HepG2 (cell line): ENCODE measurements at regions not wholly inside any gene's neighbourhood (a gene's known extent, or its start where the extent isn't known, plus 50 kb on each side); places are given as distances from the start of the nearest gene placed in this dataset.

Source experiments
- AFF4 ChIP-seq: sonication (generic); formaldehyde crosslinking; IDR thresholded peaks from 2 replicates; pipeline ENCODE4 v1.4.0; 2020; ENCODE audit warnings: missing genetic modification reagents
- ASH2L ChIP-seq: fragments of 300-600, 200-600 bp; sonication (generic); IDR thresholded peaks from 2 replicates; pipeline ENCODE4 v1.7.0; 2017; ENCODE audit warnings: low read depth, mild to moderate bottlenecking, moderate library complexity, mixed read lengths, low read length; ENCODE audit not compliant: insufficient read length
- DPF2 ChIP-seq: sonication (generic); formaldehyde crosslinking; IDR thresholded peaks from 2 replicates; pipeline ENCODE4 v1.4.0; 2020; ENCODE audit warnings: mild to moderate bottlenecking, low read depth, missing genetic modification reagents, borderline replicate concordance
- HNF1B ChIP-seq: sonication (generic); formaldehyde crosslinking; IDR thresholded peaks from 2 replicates; pipeline ENCODE4 v1.5.1; 2020; ENCODE audit warnings: mild to moderate bottlenecking, moderate library complexity, missing genetic modification reagents
- KDM5A ChIP-seq: fragments of 200-600 bp; sonication (generic); IDR thresholded peaks from 2 replicates; pipeline ENCODE4 v1.7.0; 2018; ENCODE audit warnings: antibody characterized with exemption, mild to moderate bottlenecking, low read length, borderline replicate concordance
- LBX2 ChIP-seq: sonication (generic); formaldehyde crosslinking; IDR thresholded peaks from 2 replicates; pipeline ENCODE4 v1.5.0; 2020; ENCODE audit warnings: missing genetic modification reagents, mild to moderate bottlenecking, borderline replicate concordance
- NFKB2 ChIP-seq: sonication (generic); formaldehyde crosslinking; IDR thresholded peaks from 2 replicates; pipeline ENCODE4 v1.4.0; 2020; ENCODE audit warnings: missing genetic modification reagents, borderline replicate concordance
- NR2F2 ChIP-seq: IDR thresholded peaks from 2 replicates; pipeline ENCODE4 v1.6.1; 2012; ENCODE audit warnings: low read depth, inconsistent platforms, borderline replicate concordance
- PCBP1 ChIP-seq: fragments of 200-400 bp; formaldehyde crosslinking; IDR thresholded peaks from 2 replicates; pipeline ENCODE4 v1.6.1; 2017; ENCODE audit warnings: mild to moderate bottlenecking, low read depth, low read length, borderline replicate concordance
- SNAI1 ChIP-seq: sonication (generic); formaldehyde crosslinking; IDR thresholded peaks from 2 replicates; pipeline ENCODE4 v1.5.0; 2020; ENCODE audit warnings: mild to moderate bottlenecking, missing genetic modification reagents, borderline replicate concordance
- TCF7L2 ChIP-seq: IDR thresholded peaks from 2 replicates; pipeline ENCODE4 v1.6.1; 2011; ENCODE audit warnings: mild to moderate bottlenecking, low read depth, low read length, moderate library complexity
- TRAFD1 ChIP-seq: sonication (generic); formaldehyde crosslinking; IDR thresholded peaks from 2 replicates; pipeline ENCODE4 v1.5.1; 2020; ENCODE audit warnings: missing genetic modification reagents, mild to moderate bottlenecking, borderline replicate concordance
- ZC3H13 ChIP-seq: sonication (generic); formaldehyde crosslinking; IDR thresholded peaks from 2 replicates; pipeline ENCODE4 v1.8.1; 2023; ENCODE audit warnings: mild to moderate bottlenecking, missing genetic modification reagents, moderate library complexity
- ZC3H4 ChIP-seq: sonication (generic); formaldehyde crosslinking; IDR thresholded peaks from 2 replicates; pipeline ENCODE4 v1.4.0; 2020; ENCODE audit warnings: missing genetic modification reagents, borderline replicate concordance
- ZNF101 ChIP-seq: sonication (generic); formaldehyde crosslinking; IDR thresholded peaks from 2 replicates; pipeline ENCODE4 v1.4.0; 2020; ENCODE audit warnings: mild to moderate bottlenecking, low read depth, missing genetic modification reagents, borderline replicate concordance
- ZNF234 ChIP-seq: sonication (generic); formaldehyde crosslinking; conservative IDR thresholded peaks from 2 replicates; pipeline ENCODE4 v1.5.1; 2020; ENCODE audit warnings: mild to moderate bottlenecking, missing genetic modification reagents
- ZNF598 ChIP-seq: sonication (generic); formaldehyde crosslinking; IDR thresholded peaks from 2 replicates; pipeline ENCODE4 v1.5.1; 2020; ENCODE audit warnings: mild to moderate bottlenecking, missing genetic modification reagents, borderline replicate concordance
- ZNF672 ChIP-seq: sonication (generic); formaldehyde crosslinking; IDR thresholded peaks from 2 replicates; pipeline ENCODE4 v1.8.1; 2022; ENCODE audit warnings: missing genetic modification reagents
- ZNF800 ChIP-seq: sonication (generic); formaldehyde crosslinking; IDR thresholded peaks from 2 replicates; pipeline ENCODE4 v1.4.0; 2020; ENCODE audit warnings: missing genetic modification reagents
- ZSCAN12 ChIP-seq: sonication (generic); formaldehyde crosslinking; IDR thresholded peaks from 2 replicates; pipeline ENCODE4 v1.9.0; 2021; ENCODE audit warnings: mild to moderate bottlenecking, missing genetic modification reagents

GRCh38 chr2:45256867-45257641 is 247.8 kb upstream of the SIX2 start (continued):
- no peak for TF ChIP-seq KDM5A
- TF ChIP-seq AFF4 (CRISPR knock-in tag) = no peak
- TF ChIP-seq ZC3H4 (CRISPR knock-in tag) = no peak
- TF ChIP-seq ZNF101 (CRISPR knock-in tag) = no peak
- no peak for TF ChIP-seq NR2F2
- TF ChIP-seq PCBP1 = no peak
- no peak for TF ChIP-seq ZNF800 (CRISPR knock-in tag)
- TF ChIP-seq ZSCAN12 (CRISPR knock-in tag) = no peak
- no peak for TF ChIP-seq ZNF672 (CRISPR knock-in tag)
- TF ChIP-seq ASH2L = no peak
- TF ChIP-seq ZNF598 = no peak
- no peak for TF ChIP-seq ZNF234 (CRISPR knock-in tag)
- TF ChIP-seq SNAI1 (CRISPR knock-in tag) = no peak
- no peak for TF ChIP-seq TCF7L2
- no peak for TF ChIP-seq NFKB2
- TF ChIP-seq HNF1B (CRISPR knock-in tag) = no peak
- TF ChIP-seq ZC3H13 (CRISPR knock-in tag) = no peak
- no peak for TF ChIP-seq LBX2
- TF ChIP-seq DPF2 (CRISPR knock-in tag) = no peak
- TF ChIP-seq TRAFD1 (CRISPR knock-in tag) = no peak
